Smooth muscle cell (in vitro differentiated cells): ENCODE measurements at regions not wholly inside any gene's neighbourhood (a gene's known extent, or its start where the extent isn't known, plus 50 kb on each side); places are given as distances from the start of the nearest gene placed in this dataset.

ENCODE experiments used
- DNase-seq: peaks from one replicate; lab custom pipeline; 2025; ENCODE audit not compliant: unreplicated experiment; lab: John Stamatoyannopoulos, UW
- H2AFZ ChIP-seq: fragments of 200-600 bp; sonication (generic); 2 replicates; pipeline ENCODE4 v1.6.0; 2016; ENCODE audit warnings: antibody characterized with exemption, low read depth, mild to moderate bottlenecking
- H3F3A ChIP-seq: fragments of 200-600 bp; sonication (generic); 2 replicates; pipeline ENCODE4 v1.6.0; 2017; ENCODE audit warnings: antibody characterized with exemption, low read depth
- H3K27ac ChIP-seq: fragments of 200-600 bp; sonication (generic); 2 replicates; pipeline ENCODE4 v1.5.1; 2016; ENCODE audit warnings: low read depth, mild to moderate bottlenecking
- H3K27me3 ChIP-seq: fragments of 200-600 bp; sonication (generic); 2 replicates; pipeline ENCODE4 v1.6.1; 2016; ENCODE audit warnings: low read depth, mild to moderate bottlenecking
- H3K36me3 ChIP-seq: fragments of 200-600 bp; sonication (generic); 2 replicates; pipeline ENCODE4 v1.5.1; 2016; ENCODE audit warnings: low read depth
- H3K4me1 ChIP-seq: fragments of 200-600 bp; sonication (generic); 2 replicates; pipeline ENCODE4 v1.5.1; 2016; ENCODE audit warnings: low read depth
- H3K4me2 ChIP-seq: fragments of 200-600 bp; sonication (generic); 2 replicates; pipeline ENCODE4 v1.6.0; 2016; ENCODE audit warnings: mild to moderate bottlenecking
- H3K4me3 ChIP-seq: fragments of 200-600 bp; sonication (generic); 2 replicates; pipeline ENCODE4 v1.5.1; 2016; ENCODE audit warnings: mild to moderate bottlenecking
- H3K79me2 ChIP-seq: fragments of 200-600 bp; sonication (generic); 2 replicates; pipeline ENCODE4 v1.6.0; 2016; ENCODE audit warnings: low read depth, mild to moderate bottlenecking
- H3K9ac ChIP-seq: fragments of 200-600 bp; sonication (generic); 2 replicates; pipeline ENCODE4 v1.6.0; 2016; ENCODE audit warnings: low read depth
- H3K9me3 ChIP-seq: fragments of 200-600 bp; sonication (generic); replicated peaks from 2 replicates; pipeline ENCODE4 v1.5.1; 2016; ENCODE audit warnings: low read depth
- H4K20me1 ChIP-seq: fragments of 200-600 bp; sonication (generic); 2 replicates; pipeline ENCODE4 v1.6.0; 2016; ENCODE audit warnings: low read depth
- CTCF ChIP-seq: fragments of 200-600 bp; sonication (generic); IDR thresholded peaks from 2 replicates; pipeline ENCODE4 v1.5.1; 2017; ENCODE audit warnings: borderline replicate concordance, mild to moderate bottlenecking, antibody characterized with exemption; ENCODE audit not compliant: insufficient read depth, poor library complexity, severe bottlenecking
- WGBS: methylation state at CpG from one replicate; pipeline ENCODE4 v1.1.7; 2016; ENCODE audit warnings: low lambda C conversion rate; 5-methylcytosine and 5-hydroxymethylcytosine counted together

- H3K4me3 ChIP-seq, result no peak overlapping the region
- H3F3A ChIP-seq, result no peaks in the 10 kb centered on the region
- H3K27me3 ChIP-seq, result no peaks in the 10 kb centered on the region
- TF ChIP-seq CTCF, result no peak
- no peak for DNase-seq
- 89% methylated on average over 13 of the region's 13 CpGs for WGBS
- no peaks in the 10 kb centered on the region for H4K20me1 ChIP-seq
- H3K4me1 ChIP-seq, result no peaks in the 10 kb centered on the region
- no peaks in the 10 kb centered on the region for H3K36me3 ChIP-seq
- H3K79me2 ChIP-seq, result no peaks in the 10 kb centered on the region
- H3K4me2 ChIP-seq, result no peak overlapping the region
- H2AFZ ChIP-seq, result no peak overlapping the region
- H3K9ac ChIP-seq, result no peak overlapping the region
- H3K9me3 ChIP-seq, result no peaks in the 10 kb centered on the region
- H3K27ac ChIP-seq, result no peak overlapping the region
Observed at GRCh38 chr11:70631624-70632047, 233.3 kb downstream of the CTTN start.

GRCh38 chr11:70633610-70634009, 235.3 kb downstream of the CTTN start:
- Histone ChIP-seq H3K9me3 (no peaks in the 10 kb centered on the region), H3K27me3 (no peaks in the 10 kb centered on the region), H4K20me1 (no peaks in the 10 kb centered on the region), H3K9ac (no peak overlapping the region), H3K36me3 (no peaks in the 10 kb centered on the region), H3K4me1 (peaks cover 11% of the 10 kb centered on the region), H3K4me2 (no peak overlapping the region), H2AFZ (no peak overlapping the region), H3F3A (no peaks in the 10 kb centered on the region), H3K27ac (no peak overlapping the region), H3K4me3 (no peak overlapping the region), H3K79me2 (no peaks in the 10 kb centered on the region)
- TF ChIP-seq CTCF, result no peak
- DNase-seq, result no peak
- WGBS, result 86% methylated on average over 7 of the region's 7 CpGs

- TF ChIP-seq CTCF, result no peak
- Histone ChIP-seq H3K4me3 (no peak overlapping the region), H3F3A (no peaks in the 10 kb centered on the region), H3K36me3 (no peaks in the 10 kb centered on the region), H2AFZ (no peak overlapping the region), H3K9me3 (no peaks in the 10 kb centered on the region), H3K4me2 (no peak overlapping the region), H3K79me2 (no peaks in the 10 kb centered on the region), H3K27ac (no peak overlapping the region), H3K27me3 (no peaks in the 10 kb centered on the region), H3K4me1 (peaks cover 11% of the 10 kb centered on the region), H4K20me1 (no peaks in the 10 kb centered on the region), H3K9ac (no peak overlapping the region)
- DNase-seq, result no peak
- WGBS, result over 99% methylated on average over 10 of the region's 10 CpGs
Observed at GRCh38 chr11:70636659-70637058, 238.3 kb downstream of the CTTN start.

DNA sequence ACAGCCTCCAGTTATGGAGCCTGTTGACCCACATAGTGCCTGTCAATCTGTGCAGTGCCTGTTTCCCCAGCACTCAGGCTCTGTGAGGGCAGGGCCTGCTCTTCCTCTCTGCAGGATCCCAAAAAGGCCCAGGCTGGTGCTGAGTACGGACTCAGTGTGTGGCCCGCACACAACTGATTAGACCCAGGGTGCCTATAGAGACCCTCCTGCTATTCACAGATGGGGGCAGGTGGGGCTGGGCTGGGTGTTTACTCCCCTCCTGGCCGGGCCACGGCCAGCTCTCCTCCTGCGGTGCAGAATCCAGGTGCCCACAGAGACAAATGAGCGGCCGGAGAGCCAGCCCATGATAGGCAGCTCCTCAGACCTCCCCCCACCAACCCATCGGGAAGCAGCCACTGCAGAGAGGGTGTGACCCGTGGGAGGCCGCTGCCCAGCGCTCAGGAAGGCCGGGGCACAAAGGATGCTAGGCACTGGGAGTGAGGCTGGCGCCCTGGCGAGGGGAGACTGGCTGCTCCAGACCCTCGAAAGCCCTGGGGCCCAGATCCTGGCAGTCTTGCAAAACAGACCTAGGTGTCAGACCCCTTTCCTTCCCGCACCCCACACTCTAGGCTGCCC, 239.0 kb downstream of the CTTN start:
- TF ChIP-seq CTCF, result no peak
- H3K4me1 ChIP-seq, result peaks cover 11% of the 10 kb centered on the region
- no peaks in the 10 kb centered on the region for H3K27me3 ChIP-seq
- 91% methylated on average over 16 of the region's 16 CpGs for WGBS
- H3K79me2 ChIP-seq, result no peaks in the 10 kb centered on the region
- H2AFZ ChIP-seq, result no peak overlapping the region
- DNase-seq, result no peak
- no peaks in the 10 kb centered on the region for H3K36me3 ChIP-seq
- H3K4me3 ChIP-seq, result no peak overlapping the region
- H4K20me1 ChIP-seq, result no peaks in the 10 kb centered on the region
- no peak overlapping the region for H3K4me2 ChIP-seq
- no peaks in the 10 kb centered on the region for H3K9me3 ChIP-seq
- H3F3A ChIP-seq, result no peaks in the 10 kb centered on the region
- H3K27ac ChIP-seq, result no peak overlapping the region
- no peak overlapping the region for H3K9ac ChIP-seq
